ENCODE measurements at regions not wholly inside any gene's neighbourhood (a gene's known extent, or its start where the extent isn't known, plus 50 kb on each side); places are given as distances from the start of the nearest gene placed in this dataset.

DNA sequence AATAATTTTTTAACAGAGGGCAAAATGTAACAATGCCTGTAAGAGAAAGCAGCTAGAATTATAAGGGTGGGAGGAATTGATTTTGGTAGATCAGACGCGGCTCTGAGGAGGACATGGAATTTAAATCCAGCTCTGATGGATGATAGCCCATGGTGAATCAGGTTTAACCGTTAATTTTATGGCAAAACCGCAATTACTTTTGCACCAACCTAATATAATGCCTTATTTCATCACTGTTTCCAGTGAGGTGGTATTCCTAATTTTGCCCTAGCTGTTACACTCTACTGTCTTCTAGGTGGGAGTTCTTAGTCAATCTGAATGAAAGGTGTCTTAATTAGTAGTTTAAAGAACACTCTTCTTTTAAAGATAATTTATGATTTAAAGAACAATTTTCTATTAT, 198.3 kb upstream of the SMLR1 start:
- no peak for TF ChIP-seq POLR2A (IDR thresholded peaks at IDR 0.05)
- TF ChIP-seq, protein P1, sequence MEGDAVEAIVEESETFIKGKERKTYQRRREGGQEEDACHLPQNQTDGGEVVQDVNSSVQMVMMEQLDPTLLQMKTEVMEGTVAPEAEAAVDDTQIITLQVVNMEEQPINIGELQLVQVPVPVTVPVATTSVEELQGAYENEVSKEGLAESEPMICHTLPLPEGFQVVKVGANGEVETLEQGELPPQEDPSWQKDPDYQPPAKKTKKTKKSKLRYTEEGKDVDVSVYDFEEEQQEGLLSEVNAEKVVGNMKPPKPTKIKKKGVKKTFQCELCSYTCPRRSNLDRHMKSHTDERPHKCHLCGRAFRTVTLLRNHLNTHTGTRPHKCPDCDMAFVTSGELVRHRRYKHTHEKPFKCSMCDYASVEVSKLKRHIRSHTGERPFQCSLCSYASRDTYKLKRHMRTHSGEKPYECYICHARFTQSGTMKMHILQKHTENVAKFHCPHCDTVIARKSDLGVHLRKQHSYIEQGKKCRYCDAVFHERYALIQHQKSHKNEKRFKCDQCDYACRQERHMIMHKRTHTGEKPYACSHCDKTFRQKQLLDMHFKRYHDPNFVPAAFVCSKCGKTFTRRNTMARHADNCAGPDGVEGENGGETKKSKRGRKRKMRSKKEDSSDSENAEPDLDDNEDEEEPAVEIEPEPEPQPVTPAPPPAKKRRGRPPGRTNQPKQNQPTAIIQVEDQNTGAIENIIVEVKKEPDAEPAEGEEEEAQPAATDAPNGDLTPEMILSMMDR (IDR thresholded peaks at IDR 0.05) = no peak
